SU-DHL-6 (cell line): ENCODE measurements at regions not wholly inside any gene's neighbourhood (a gene's known extent, or its start where the extent isn't known, plus 50 kb on each side); places are given as distances from the start of the nearest gene placed in this dataset.

Source experiments
- H2AFZ ChIP-seq: fragments of 200-600 bp; sonication (generic); 2 replicates; pipeline ENCODE4 v1.6.1; 2014; ENCODE audit warnings: low read depth, mild to moderate bottlenecking, moderate library complexity, mixed read lengths, antibody characterized with exemption, low read length; ENCODE audit not compliant: severe bottlenecking
- H3F3A ChIP-seq: fragments of 200-600 bp; shearing (Covaris generic); 2 replicates; pipeline ENCODE4 v1.6.0; 2016; ENCODE audit warnings: antibody characterized with exemption, mild to moderate bottlenecking; ENCODE audit not compliant: insufficient read depth
- H3K27ac ChIP-seq: fragments of 200-600 bp; sonication (generic); 2 replicates; pipeline ENCODE4 v1.5.1; 2016; ENCODE audit warnings: low read depth, mild to moderate bottlenecking, low read length, moderate library complexity, mixed read lengths
- H3K27me3 ChIP-seq: fragments of 200-600 bp; sonication (generic), shearing (Covaris generic); 2 replicates; pipeline ENCODE4 v1.6.0; 2014; ENCODE audit warnings: mild to moderate bottlenecking, low read length
- H3K36me3 ChIP-seq: fragments of 200-600 bp; sonication (generic); 2 replicates; pipeline ENCODE4 v1.6.1; 2014; ENCODE audit warnings: mild to moderate bottlenecking, low read length, mixed read lengths
- H3K4me2 ChIP-seq: fragments of 300-600, 200-600 bp; shearing (Covaris generic), sonication (generic); 2 replicates; pipeline ENCODE4 v1.6.0; 2014; ENCODE audit warnings: low read length, low read depth, mild to moderate bottlenecking; ENCODE audit not compliant: poor library complexity, severe bottlenecking
- H3K4me3 ChIP-seq: fragments of 200-600 bp; sonication (generic); 2 replicates; pipeline ENCODE4 v1.5.1; 2014; ENCODE audit warnings: antibody characterized with exemption, low read length, mild to moderate bottlenecking, mixed read lengths; ENCODE audit not compliant: insufficient read depth, poor library complexity, severe bottlenecking
- H3K79me2 ChIP-seq: fragments of 200-600 bp; sonication (generic); 2 replicates; pipeline ENCODE4 v1.6.1; 2014; ENCODE audit warnings: mild to moderate bottlenecking, low read length, moderate library complexity; ENCODE audit not compliant: insufficient read depth
- H3K9ac ChIP-seq: fragments of 200-600 bp; sonication (generic); 2 replicates; pipeline ENCODE4 v1.7.0; 2014; ENCODE audit warnings: mild to moderate bottlenecking, low read length
- H3K9me2 ChIP-seq: fragments of 200-600 bp; sonication (generic); replicated peaks from 2 replicates; pipeline ENCODE4 v1.6.1; 2014; ENCODE audit warnings: low read length; ENCODE audit not compliant: insufficient read depth
- H3K9me3 ChIP-seq: fragments of 200-600 bp; sonication (generic); 2 replicates; pipeline ENCODE4 v1.6.1; 2014; ENCODE audit warnings: low read length, mixed read lengths; ENCODE audit not compliant: insufficient read depth
- H4K20me1 ChIP-seq: fragments of 200-600 bp; sonication (generic); 2 replicates; pipeline ENCODE4 v1.6.1; 2014; ENCODE audit warnings: low read depth, mild to moderate bottlenecking, antibody characterized with exemption, low read length, moderate library complexity, mixed read lengths
- EZH2phosphoT487 ChIP-seq: fragments of 200-600 bp; sonication (generic), shearing (Covaris generic); conservative IDR thresholded peaks from 2 replicates; pipeline ENCODE4 v1.6.1; 2018; ENCODE audit warnings: mild to moderate bottlenecking, antibody characterized with exemption, low read length, moderate library complexity, mixed read lengths
- TF ChIP-seq, protein P1 (sequence below): fragments of 200-600 bp; sonication (generic); IDR thresholded peaks from one replicate; pipeline ENCODE4 v1.5.1; 2017; ENCODE audit warnings: antibody characterized with exemption, mild to moderate bottlenecking, low read length, moderate library complexity; ENCODE audit not compliant: insufficient read depth, poor library complexity, severe bottlenecking

- H3K4me2 ChIP-seq = no peak overlapping the region
- 0 out of 2 replicates have a peak, but pooled peaks cover 3% of the 10 kb centered on the region for H3K9me3 ChIP-seq
- H3K27me3 ChIP-seq = no peaks in the 10 kb centered on the region
- no peak overlapping the region for H2AFZ ChIP-seq
- 0 out of 2 replicates have a peak, but pooled peaks cover 4% of the 10 kb centered on the region for H4K20me1 ChIP-seq
- H3K27ac ChIP-seq = no peak overlapping the region
- no peaks in the 10 kb centered on the region for H3K36me3 ChIP-seq
- H3F3A ChIP-seq = no peaks in the 10 kb centered on the region
- H3K9me2 ChIP-seq = no peaks in the 10 kb centered on the region
- TF ChIP-seq, protein P1, sequence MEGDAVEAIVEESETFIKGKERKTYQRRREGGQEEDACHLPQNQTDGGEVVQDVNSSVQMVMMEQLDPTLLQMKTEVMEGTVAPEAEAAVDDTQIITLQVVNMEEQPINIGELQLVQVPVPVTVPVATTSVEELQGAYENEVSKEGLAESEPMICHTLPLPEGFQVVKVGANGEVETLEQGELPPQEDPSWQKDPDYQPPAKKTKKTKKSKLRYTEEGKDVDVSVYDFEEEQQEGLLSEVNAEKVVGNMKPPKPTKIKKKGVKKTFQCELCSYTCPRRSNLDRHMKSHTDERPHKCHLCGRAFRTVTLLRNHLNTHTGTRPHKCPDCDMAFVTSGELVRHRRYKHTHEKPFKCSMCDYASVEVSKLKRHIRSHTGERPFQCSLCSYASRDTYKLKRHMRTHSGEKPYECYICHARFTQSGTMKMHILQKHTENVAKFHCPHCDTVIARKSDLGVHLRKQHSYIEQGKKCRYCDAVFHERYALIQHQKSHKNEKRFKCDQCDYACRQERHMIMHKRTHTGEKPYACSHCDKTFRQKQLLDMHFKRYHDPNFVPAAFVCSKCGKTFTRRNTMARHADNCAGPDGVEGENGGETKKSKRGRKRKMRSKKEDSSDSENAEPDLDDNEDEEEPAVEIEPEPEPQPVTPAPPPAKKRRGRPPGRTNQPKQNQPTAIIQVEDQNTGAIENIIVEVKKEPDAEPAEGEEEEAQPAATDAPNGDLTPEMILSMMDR = no peak
- TF ChIP-seq EZH2phosphoT487 = no peak
- no peaks in the 10 kb centered on the region for H3K79me2 ChIP-seq
- H3K4me3 ChIP-seq = no peak overlapping the region
- H3K9ac ChIP-seq = no peak overlapping the region
These were observed 180.9 kb downstream of the LY86 start for GRCh38 chr6:6769466-6769865.

DNA sequence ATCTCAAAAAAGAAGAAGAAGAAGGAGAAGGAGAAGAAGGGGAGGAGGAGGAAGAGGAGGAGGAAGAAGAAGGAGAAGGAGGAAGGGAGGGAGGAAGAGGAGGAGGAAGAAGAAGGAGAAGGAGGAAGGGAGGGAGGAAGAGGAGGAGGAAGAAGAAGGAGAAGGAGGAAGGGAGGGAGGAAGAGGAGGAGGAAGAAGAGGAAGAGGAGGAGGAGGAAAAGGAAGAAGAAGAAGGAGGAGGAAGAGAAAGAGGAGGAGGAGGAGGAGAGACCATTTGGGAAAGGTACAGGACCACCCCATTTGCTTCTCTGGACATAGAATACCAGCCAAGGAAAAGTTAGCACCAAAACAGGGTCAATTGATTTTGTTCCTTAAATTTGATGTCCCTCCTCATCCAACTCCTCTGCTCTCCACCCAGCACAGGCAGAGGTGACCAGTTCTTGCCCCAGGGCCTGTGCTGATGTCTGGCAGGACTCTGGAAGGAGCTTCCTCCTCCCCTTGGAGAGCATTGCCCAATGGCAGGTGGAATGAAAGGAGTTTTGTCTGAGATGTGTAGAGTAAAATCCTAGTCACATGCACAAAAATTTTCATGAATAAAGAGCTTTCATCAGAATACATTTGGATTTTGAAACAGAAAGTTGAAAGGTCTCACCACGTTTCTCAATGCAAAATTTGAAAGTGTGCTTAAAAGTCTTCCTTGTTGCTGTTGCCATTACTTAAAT is 182.9 kb downstream of the LY86 start:
- no peak overlapping the region for H3K4me3 ChIP-seq
- H3F3A ChIP-seq = no peaks in the 10 kb centered on the region
- 0 out of 2 replicates have a peak, but pooled peaks cover 3% of the 10 kb centered on the region for H3K9me3 ChIP-seq
- no peaks in the 10 kb centered on the region for H3K27me3 ChIP-seq
- H3K9ac ChIP-seq = no peak overlapping the region
- TF ChIP-seq, protein P1 = no peak
- no peak for TF ChIP-seq EZH2phosphoT487
- H3K36me3 ChIP-seq = no peaks in the 10 kb centered on the region
- no peaks in the 10 kb centered on the region for H3K9me2 ChIP-seq
- no peak overlapping the region for H2AFZ ChIP-seq
- no peaks in the 10 kb centered on the region for H3K79me2 ChIP-seq
- no peak overlapping the region for H3K4me2 ChIP-seq
- H3K27ac ChIP-seq = no peak overlapping the region
- H4K20me1 ChIP-seq = 0 out of 2 replicates have a peak, but pooled peaks cover 3% of the 10 kb centered on the region

- TF ChIP-seq, protein P1 = no peak
- TF ChIP-seq EZH2phosphoT487 = no peak
These were observed 183.4 kb downstream of the LY86 start for GRCh38 chr6:6771964-6772363.

More at GRCh38 chr6:6771964-6772363, 183.4 kb downstream of the LY86 start:
- H3K4me2 ChIP-seq = no peak overlapping the region
- H2AFZ ChIP-seq = no peak overlapping the region
- no peaks in the 10 kb centered on the region for H4K20me1 ChIP-seq
- no peak overlapping the region for H3K27ac ChIP-seq
- no peaks in the 10 kb centered on the region for H3K27me3 ChIP-seq
- H3K79me2 ChIP-seq = no peaks in the 10 kb centered on the region
- no peak overlapping the region for H3K9ac ChIP-seq
- H3K4me3 ChIP-seq = no peak overlapping the region
- H3F3A ChIP-seq = no peaks in the 10 kb centered on the region
- no peaks in the 10 kb centered on the region for H3K36me3 ChIP-seq
- H3K9me2 ChIP-seq = no peaks in the 10 kb centered on the region
- 0 out of 2 replicates have a peak, but pooled peaks cover 3% of the 10 kb centered on the region for H3K9me3 ChIP-seq
